ENCODE measurements at regions not wholly inside any gene's neighbourhood (a gene's known extent, or its start where the extent isn't known, plus 50 kb on each side); places are given as distances from the start of the nearest gene placed in this dataset. TPM values are rescaled to one million over a fixed set of nuclear protein-coding genes. Genes with fewer than 3 reads are reported as not detected.

GRCh38 chr18:8554354-8554753 is 54.9 kb upstream of the RAB12 start:
- no peak overlapping the region for H3K4me3 ChIP-seq (ENCODE audit: insufficient read depth, low read length)
- H3K9me3 ChIP-seq (ENCODE audit: low read depth, low read length) = no peaks in the 10 kb centered on the region
- no peaks in the 10 kb centered on the region for H4K20me1 ChIP-seq (ENCODE audit: insufficient read depth, low read length)
- TF ChIP-seq CTCF (IDR thresholded peaks at IDR 0.05; ENCODE audit: extremely low read depth, low read depth, low read length) = no peak
- no peaks in the 10 kb centered on the region for H3K4me1 ChIP-seq (ENCODE audit: insufficient read depth, low read length)
- DNase-seq (ENCODE audit: insufficient read length, low spot score, missing footprints) = no peak
- H3K79me2 ChIP-seq (ENCODE audit: insufficient read depth, low read length) = no peaks in the 10 kb centered on the region
- no peak overlapping the region for H3K27ac ChIP-seq (ENCODE audit: low read depth, low read length)
- H3K36me3 ChIP-seq (ENCODE audit: insufficient read depth, low read length) = no peaks in the 10 kb centered on the region
- H3K27me3 ChIP-seq (ENCODE audit: insufficient read depth, low read length) = peaks cover 4% of the 10 kb centered on the region
- H3K4me2 ChIP-seq (ENCODE audit: insufficient read depth, low read length) = no peak overlapping the region
- no peak overlapping the region for H2AFZ ChIP-seq (ENCODE audit: low read length)

GRCh38 chr18:8556424-8556823 is 52.8 kb upstream of the RAB12 start:
- TF ChIP-seq CTCF (IDR thresholded peaks at IDR 0.05; ENCODE audit: extremely low read depth, low read depth, low read length) = no peak
- Histone ChIP-seq H3K27ac (ENCODE audit: low read depth, low read length) (no peak overlapping the region), H3K36me3 (ENCODE audit: insufficient read depth, low read length) (no peaks in the 10 kb centered on the region), H3K4me1 (ENCODE audit: insufficient read depth, low read length) (no peaks in the 10 kb centered on the region), H3K4me2 (ENCODE audit: insufficient read depth, low read length) (no peak overlapping the region), H3K4me3 (ENCODE audit: insufficient read depth, low read length) (no peak overlapping the region), H3K79me2 (ENCODE audit: insufficient read depth, low read length) (no peaks in the 10 kb centered on the region), H4K20me1 (ENCODE audit: insufficient read depth, low read length) (no peaks in the 10 kb centered on the region), H3K27me3 (ENCODE audit: insufficient read depth, low read length) (no peaks in the 10 kb centered on the region), H3K9me3 (ENCODE audit: low read depth, low read length) (no peaks in the 10 kb centered on the region), H2AFZ (ENCODE audit: low read length) (no peak overlapping the region)
- no peak for DNase-seq (ENCODE audit: insufficient read length, low spot score, missing footprints)

Small RNAs in the stretch of these regions (small RNA-seq; reads per million reads assigned to genes)
- gene RN7SL50P = not detected

All from osteoblast (primary cell).